ENCODE measurements at regions not wholly inside any gene's neighbourhood (a gene's known extent, or its start where the extent isn't known, plus 50 kb on each side); places are given as distances from the start of the nearest gene placed in this dataset.
"Not testable (repeated sequence)": the region's sequence is repeated elsewhere in the genome, so short reads cannot be mapped to it uniquely, and the experiment has no call there.

GRCh38 chr2:44061876-44062275, 66.1 kb upstream of the LRPPRC start:
- Histone ChIP-seq H3K27me3 (no peaks in the 10 kb centered on the region), H3K9me3 (no peaks in the 10 kb centered on the region), H3K36me3 (ENCODE audit: low read depth, missing control alignments) (no peaks in the 10 kb centered on the region), H3K4me1 (no peaks in the 10 kb centered on the region), H3K4me3 (no peak overlapping the region), H3K27ac (no peak overlapping the region)
- intact Hi-C loops (cut with DNase I; ENCODE audit: low total_unique reads), result no loop called here
- 77 to 86% methylated on average over 7 of the region's 7 CpGs for WGBS, 2 donors
- no peak for DNase-seq
- no peak for TF ChIP-seq POLR2A (IDR thresholded peaks at IDR 0.05)
- no peak for TF ChIP-seq CTCF (IDR thresholded peaks at IDR 0.05)

GRCh38 chr2:44063033-44063432, 67.2 kb upstream of the LRPPRC start:
- Histone ChIP-seq H3K4me1 (no peaks in the 10 kb centered on the region), H3K27me3 (no peaks in the 10 kb centered on the region), H3K36me3 (ENCODE audit: low read depth, missing control alignments) (no peaks in the 10 kb centered on the region), H3K27ac (no peak overlapping the region), H3K9me3 (no peaks in the 10 kb centered on the region), H3K4me3 (no peak overlapping the region)
- intact Hi-C loops (cut with DNase I; ENCODE audit: low total_unique reads), result no loop called here
- TF ChIP-seq POLR2A (IDR thresholded peaks at IDR 0.05) (no peak), CTCF (IDR thresholded peaks at IDR 0.05) (no peak)
- DNase-seq, result no peak
- 67 to 69% methylated on average over 1 to 4 of the region's 4 CpGs for WGBS, 2 donors

- DNase-seq; H3K27me3 ChIP-seq; H3K9me3 ChIP-seq; H3K36me3 ChIP-seq (ENCODE audit: low read depth, missing control alignments); H3K4me3 ChIP-seq; intact Hi-C loops (cut with DNase I; ENCODE audit: low total_unique reads); H3K4me1 ChIP-seq; H3K27ac ChIP-seq: not testable (repeated sequence)
- 93 to 94% methylated on average over 6 of the region's 6 CpGs for WGBS, 2 donors
Measured at GRCh38 chr2:44064281-44064680, 68.5 kb upstream of the LRPPRC start.

GRCh38 chr2:44067012-44067790, 71.4 kb upstream of the LRPPRC start:
- DNase-seq; H3K36me3 ChIP-seq (ENCODE audit: low read depth, missing control alignments); H3K27ac ChIP-seq; intact Hi-C loops (cut with DNase I; ENCODE audit: low total_unique reads); H3K4me1 ChIP-seq; H3K27me3 ChIP-seq; H3K9me3 ChIP-seq: not testable (repeated sequence)
- H3K4me3 ChIP-seq, result peak overlapping the region; percentile 4 to 20
- 71 to 87% methylated on average over 14 to 17 of the region's 57 CpGs for WGBS, 2 donors

GRCh38 chr2:44067791-44068181, 72.0 kb upstream of the LRPPRC start:
- H3K9me3 ChIP-seq; H3K27me3 ChIP-seq; H3K4me1 ChIP-seq; DNase-seq; intact Hi-C loops (cut with DNase I; ENCODE audit: low total_unique reads); H3K36me3 ChIP-seq (ENCODE audit: low read depth, missing control alignments); H3K27ac ChIP-seq: not testable (repeated sequence)
- 72 to 79% methylated on average over 7 to 22 of the region's 22 CpGs for WGBS, 2 donors
- peak overlapping the region; percentile 4 to 20 for H3K4me3 ChIP-seq

- Histone ChIP-seq H3K27ac (no peak overlapping the region), H3K36me3 (ENCODE audit: low read depth, missing control alignments) (no peaks in the 10 kb centered on the region), H3K9me3 (no peaks in the 10 kb centered on the region), H3K4me3 (no peak overlapping the region), H3K27me3 (no peaks in the 10 kb centered on the region), H3K4me1 (no peaks in the 10 kb centered on the region)
- TF ChIP-seq POLR2A (IDR thresholded peaks at IDR 0.05) (no peak), CTCF (IDR thresholded peaks at IDR 0.05) (no peak)
- WGBS, 2 donors, result 98 to 100% methylated on average over 2 of the region's 2 CpGs
- no peak for DNase-seq
- intact Hi-C loops (cut with DNase I; ENCODE audit: low total_unique reads), result no loop called here
Measured at GRCh38 chr2:44071454-44072046, 75.8 kb upstream of the LRPPRC start.

GRCh38 chr2:44073667-44074066, 77.9 kb upstream of the LRPPRC start:
- H3K36me3 ChIP-seq (ENCODE audit: low read depth, missing control alignments); DNase-seq; H3K27ac ChIP-seq; H3K4me1 ChIP-seq; H3K4me3 ChIP-seq; H3K27me3 ChIP-seq; intact Hi-C loops (cut with DNase I; ENCODE audit: low total_unique reads); H3K9me3 ChIP-seq: not testable (repeated sequence)
- 93 to 97% methylated on average over 3 of the region's 3 CpGs for WGBS, 2 donors

- DNase-seq, result not testable (repeated sequence)
Measured at GRCh38 chr2:44074795-44075194, 79.0 kb upstream of the LRPPRC start.

More at GRCh38 chr2:44074795-44075194, 79.0 kb upstream of the LRPPRC start:
- H3K4me3 ChIP-seq; H3K36me3 ChIP-seq (ENCODE audit: low read depth, missing control alignments); intact Hi-C loops (cut with DNase I; ENCODE audit: low total_unique reads); H3K27ac ChIP-seq; H3K4me1 ChIP-seq; H3K27me3 ChIP-seq; H3K9me3 ChIP-seq: not testable (repeated sequence)
- 88 to 92% methylated on average over 10 of the region's 10 CpGs for WGBS, 2 donors
